RWPE2 (cell line): ENCODE measurements at regions not wholly inside any gene's neighbourhood (a gene's known extent, or its start where the extent isn't known, plus 50 kb on each side); places are given as distances from the start of the nearest gene placed in this dataset.

Source experiments
- ATAC-seq: fragments of 200-7000 bp; cut with Tn5 transposase; 3 replicates; pipeline ENCODE4 v1.9.1; 2021; ENCODE audit warnings: low read depth
- DNase-seq: peaks from one replicate; pipeline ENCODE4 v3.0.0-alpha.2; 2020; ENCODE audit warnings: low spot score
- H3K27ac ChIP-seq: fragments of 450-650 bp; 2 replicates; pipeline ENCODE4 v1.5.1; 2017; ENCODE audit warnings: mild to moderate bottlenecking; ENCODE audit not compliant: poor library complexity, severe bottlenecking
- H3K27me3 ChIP-seq: fragments of 250-450 bp; sonication (Bioruptor Pico); 2 replicates; pipeline ENCODE4 v1.5.1; 2021; ENCODE audit warnings: mild to moderate bottlenecking, moderate library complexity; ENCODE audit not compliant: insufficient read depth, poor library complexity, severe bottlenecking
- H3K36me3 ChIP-seq: fragments of 250-450 bp; sonication (Bioruptor Pico); 2 replicates; pipeline ENCODE4 v1.5.1; 2020; ENCODE audit warnings: low read depth, mild to moderate bottlenecking, moderate library complexity
- H3K4me1 ChIP-seq: fragments of 250-450 bp; sonication (Bioruptor Pico); 2 replicates; pipeline ENCODE4 v1.5.1; 2021; ENCODE audit warnings: mild to moderate bottlenecking, moderate library complexity; ENCODE audit not compliant: insufficient read depth, poor library complexity, severe bottlenecking
- H3K4me3 ChIP-seq: fragments of 250-450 bp; sonication (Bioruptor Pico); 2 replicates; pipeline ENCODE4 v1.5.1; 2021; ENCODE audit warnings: mild to moderate bottlenecking, moderate library complexity; ENCODE audit not compliant: severe bottlenecking
- H3K9me3 ChIP-seq: fragments of 250-450 bp; sonication (Bioruptor Pico); 2 replicates; pipeline ENCODE4 v1.5.1; 2021; ENCODE audit warnings: mild to moderate bottlenecking, moderate library complexity; ENCODE audit not compliant: severe bottlenecking
- CTCF ChIP-seq: fragments of 450-650 bp; IDR thresholded peaks from one replicate; pipeline ENCODE4 v1.5.1; 2017; ENCODE audit warnings: mild to moderate bottlenecking, moderate library complexity; ENCODE audit not compliant: poor library complexity, severe bottlenecking

- no peak overlapping the region for H3K4me3 ChIP-seq
- peak; percentile 29; the same call in 1 of the 3 replicates for ATAC-seq
- no peaks in the 10 kb centered on the region for H3K9me3 ChIP-seq
- no peaks in the 10 kb centered on the region for H3K27me3 ChIP-seq
- TF ChIP-seq CTCF, result no peak
- no peaks in the 10 kb centered on the region for H3K36me3 ChIP-seq
- H3K4me1 ChIP-seq, result peaks cover 13% of the 10 kb centered on the region
- H3K27ac ChIP-seq, result no peak overlapping the region
- no peak for DNase-seq
These were observed 656.6 kb upstream of the SOX9 start for GRCh38 chr17:71464241-71464640.

GRCh38 chr17:71464751-71465150 is 656.1 kb upstream of the SOX9 start:
- Histone ChIP-seq H3K27me3 (no peaks in the 10 kb centered on the region), H3K27ac (no peak overlapping the region), H3K4me3 (no peak overlapping the region), H3K36me3 (no peaks in the 10 kb centered on the region), H3K4me1 (peaks cover 13% of the 10 kb centered on the region), H3K9me3 (no peaks in the 10 kb centered on the region)
- DNase-seq (no peak), ATAC-seq (no peak)
- no peak for TF ChIP-seq CTCF

- TF ChIP-seq CTCF, result no peak
- no peak overlapping the region for H3K4me3 ChIP-seq
- no peaks in the 10 kb centered on the region for H3K9me3 ChIP-seq
- DNase-seq, result no peak
- H3K27me3 ChIP-seq, result no peaks in the 10 kb centered on the region
- no peak for ATAC-seq
- H3K27ac ChIP-seq, result no peak overlapping the region
- H3K36me3 ChIP-seq, result no peaks in the 10 kb centered on the region
- H3K4me1 ChIP-seq, result peaks cover 13% of the 10 kb centered on the region
These were observed 653.1 kb upstream of the SOX9 start for GRCh38 chr17:71467719-71468118.

GRCh38 chr17:71470062-71470461 is 650.8 kb upstream of the SOX9 start:
- TF ChIP-seq CTCF, result no peak
- no peak for DNase-seq
- H3K27ac ChIP-seq, result no peak overlapping the region
- no peaks in the 10 kb centered on the region for H3K27me3 ChIP-seq
- H3K4me1 ChIP-seq, result peaks cover 10% of the 10 kb centered on the region
- H3K4me3 ChIP-seq, result no peak overlapping the region
- no peaks in the 10 kb centered on the region for H3K9me3 ChIP-seq
- H3K36me3 ChIP-seq, result no peaks in the 10 kb centered on the region
- ATAC-seq, result no peak

- Histone ChIP-seq H3K4me3 (no peak overlapping the region), H3K27ac (no peak overlapping the region), H3K4me1 (peaks cover 3% of the 10 kb centered on the region), H3K9me3 (no peaks in the 10 kb centered on the region), H3K27me3 (no peaks in the 10 kb centered on the region), H3K36me3 (no peaks in the 10 kb centered on the region)
- ATAC-seq, result peak; percentile 71
- DNase-seq, result no peak
- peak; percentile 92 for TF ChIP-seq CTCF
These were observed 647.7 kb upstream of the SOX9 start for GRCh38 chr17:71472809-71473789.
